GM13977 (cell line): ENCODE measurements at regions not wholly inside any gene's neighbourhood (a gene's known extent, or its start where the extent isn't known, plus 50 kb on each side); places are given as distances from the start of the nearest gene placed in this dataset.

Experiments used
- DNase-seq: peaks from one replicate; pipeline ENCODE4 v3.0.0; 2012; ENCODE audit warnings: low spot score
- in situ Hi-C: fragments of 300-500 bp; cut with MboI; formaldehyde crosslinking; loops from one replicate; pipeline ENCODE4 v1.12.0; 2022; ENCODE audit warnings: low sequenced_read_pairs, low pct_unique_long_range_greater_than_20kb, mixed read lengths, inconsistent platforms; ENCODE audit not compliant: unreplicated experiment
- TF ChIP-seq, protein P1 (sequence below): IDR thresholded peaks from 2 replicates; pipeline ENCODE4 v1.5.1; 2012; ENCODE audit warnings: mild to moderate bottlenecking, control low read depth; ENCODE audit not compliant: insufficient read depth; ENCODE audit errors: extremely low read depth, missing control alignments

GRCh38 chr7:46747869-46748576 lies 827.0 kb upstream of the IGFBP3 start:
- in situ Hi-C loops = no loop called here
- TF ChIP-seq, protein P1, sequence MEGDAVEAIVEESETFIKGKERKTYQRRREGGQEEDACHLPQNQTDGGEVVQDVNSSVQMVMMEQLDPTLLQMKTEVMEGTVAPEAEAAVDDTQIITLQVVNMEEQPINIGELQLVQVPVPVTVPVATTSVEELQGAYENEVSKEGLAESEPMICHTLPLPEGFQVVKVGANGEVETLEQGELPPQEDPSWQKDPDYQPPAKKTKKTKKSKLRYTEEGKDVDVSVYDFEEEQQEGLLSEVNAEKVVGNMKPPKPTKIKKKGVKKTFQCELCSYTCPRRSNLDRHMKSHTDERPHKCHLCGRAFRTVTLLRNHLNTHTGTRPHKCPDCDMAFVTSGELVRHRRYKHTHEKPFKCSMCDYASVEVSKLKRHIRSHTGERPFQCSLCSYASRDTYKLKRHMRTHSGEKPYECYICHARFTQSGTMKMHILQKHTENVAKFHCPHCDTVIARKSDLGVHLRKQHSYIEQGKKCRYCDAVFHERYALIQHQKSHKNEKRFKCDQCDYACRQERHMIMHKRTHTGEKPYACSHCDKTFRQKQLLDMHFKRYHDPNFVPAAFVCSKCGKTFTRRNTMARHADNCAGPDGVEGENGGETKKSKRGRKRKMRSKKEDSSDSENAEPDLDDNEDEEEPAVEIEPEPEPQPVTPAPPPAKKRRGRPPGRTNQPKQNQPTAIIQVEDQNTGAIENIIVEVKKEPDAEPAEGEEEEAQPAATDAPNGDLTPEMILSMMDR = no peak
- DNase-seq = no peak

- in situ Hi-C loops = no loop called here
- TF ChIP-seq, protein P1 = no peak
- DNase-seq = no peak
These were observed 825.9 kb upstream of the IGFBP3 start for GRCh38 chr7:46746695-46747687.

- DNase-seq = no peak
- in situ Hi-C loops = no loop called here
- TF ChIP-seq, protein P1 = no peak
These were observed 824.6 kb upstream of the IGFBP3 start for GRCh38 chr7:46745707-46746090.

GRCh38 chr7:46744957-46745706 lies 824.1 kb upstream of the IGFBP3 start:
- in situ Hi-C loops = no loop called here

GRCh38 chr7:46742601-46743000 lies 821.5 kb upstream of the IGFBP3 start:
- DNase-seq = no peak
- in situ Hi-C loops = no loop called here
- TF ChIP-seq, protein P1 = no peak

More at GRCh38 chr7:46744957-46745706, 824.1 kb upstream of the IGFBP3 start:
- DNase-seq = no peak
- TF ChIP-seq, protein P1 = no peak

- DNase-seq = no peak
- in situ Hi-C loops = no loop called here
- TF ChIP-seq, protein P1 = no peak
These were observed 821.0 kb upstream of the IGFBP3 start for GRCh38 chr7:46741938-46742540.
